ENCODE measurements at regions not wholly inside any gene's neighbourhood (a gene's known extent, or its start where the extent isn't known, plus 50 kb on each side); places are given as distances from the start of the nearest gene placed in this dataset.

GRCh38 chr13:111492341-111492950 lies 172.0 kb downstream of the TEX29 start:
- TF ChIP-seq, protein P1, sequence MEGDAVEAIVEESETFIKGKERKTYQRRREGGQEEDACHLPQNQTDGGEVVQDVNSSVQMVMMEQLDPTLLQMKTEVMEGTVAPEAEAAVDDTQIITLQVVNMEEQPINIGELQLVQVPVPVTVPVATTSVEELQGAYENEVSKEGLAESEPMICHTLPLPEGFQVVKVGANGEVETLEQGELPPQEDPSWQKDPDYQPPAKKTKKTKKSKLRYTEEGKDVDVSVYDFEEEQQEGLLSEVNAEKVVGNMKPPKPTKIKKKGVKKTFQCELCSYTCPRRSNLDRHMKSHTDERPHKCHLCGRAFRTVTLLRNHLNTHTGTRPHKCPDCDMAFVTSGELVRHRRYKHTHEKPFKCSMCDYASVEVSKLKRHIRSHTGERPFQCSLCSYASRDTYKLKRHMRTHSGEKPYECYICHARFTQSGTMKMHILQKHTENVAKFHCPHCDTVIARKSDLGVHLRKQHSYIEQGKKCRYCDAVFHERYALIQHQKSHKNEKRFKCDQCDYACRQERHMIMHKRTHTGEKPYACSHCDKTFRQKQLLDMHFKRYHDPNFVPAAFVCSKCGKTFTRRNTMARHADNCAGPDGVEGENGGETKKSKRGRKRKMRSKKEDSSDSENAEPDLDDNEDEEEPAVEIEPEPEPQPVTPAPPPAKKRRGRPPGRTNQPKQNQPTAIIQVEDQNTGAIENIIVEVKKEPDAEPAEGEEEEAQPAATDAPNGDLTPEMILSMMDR (IDR thresholded peaks at IDR 0.05): no peak

DNA sequence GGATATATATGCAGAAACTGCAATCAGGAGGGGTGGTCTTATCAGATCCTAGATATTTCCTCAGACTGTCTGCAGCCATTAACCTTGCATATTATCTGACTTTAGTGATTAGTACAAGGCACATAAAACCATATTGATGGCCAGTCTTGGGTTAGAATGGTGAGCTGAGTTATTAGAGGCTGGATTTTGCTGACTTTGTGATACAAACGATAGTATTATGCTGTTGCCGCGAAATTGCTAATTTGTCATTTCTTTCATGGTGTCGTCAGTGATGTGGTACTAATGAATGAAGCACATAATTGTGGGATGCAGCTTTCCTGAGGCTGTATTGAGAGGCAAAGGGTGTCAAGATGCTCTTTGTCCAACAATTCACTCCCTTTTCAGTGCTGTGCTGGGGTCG lies 172.5 kb downstream of the TEX29 start:
- TF ChIP-seq, protein P1 (IDR thresholded peaks at IDR 0.05): no peak

DNA sequence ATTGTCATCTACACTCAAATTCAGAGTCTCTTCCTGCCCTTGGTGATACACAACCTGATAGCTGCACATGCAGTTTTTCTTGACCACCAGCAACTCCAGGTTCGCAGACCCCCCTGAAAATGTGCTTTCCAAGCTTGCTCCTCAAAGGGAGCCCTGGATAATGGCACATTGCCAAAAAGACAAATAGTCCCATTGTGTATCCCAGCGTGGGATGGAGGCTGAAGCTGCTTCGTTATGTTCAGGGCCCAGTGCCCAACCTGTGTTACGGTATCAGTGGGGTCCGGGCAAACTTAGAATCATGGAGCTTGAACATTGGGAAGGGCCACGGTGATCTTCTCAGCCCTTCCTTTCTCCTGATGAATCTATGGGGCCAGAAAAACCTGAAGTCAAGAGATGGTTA lies 173.0 kb downstream of the TEX29 start:
- TF ChIP-seq, protein P1 (IDR thresholded peaks at IDR 0.05): no peak

DNA sequence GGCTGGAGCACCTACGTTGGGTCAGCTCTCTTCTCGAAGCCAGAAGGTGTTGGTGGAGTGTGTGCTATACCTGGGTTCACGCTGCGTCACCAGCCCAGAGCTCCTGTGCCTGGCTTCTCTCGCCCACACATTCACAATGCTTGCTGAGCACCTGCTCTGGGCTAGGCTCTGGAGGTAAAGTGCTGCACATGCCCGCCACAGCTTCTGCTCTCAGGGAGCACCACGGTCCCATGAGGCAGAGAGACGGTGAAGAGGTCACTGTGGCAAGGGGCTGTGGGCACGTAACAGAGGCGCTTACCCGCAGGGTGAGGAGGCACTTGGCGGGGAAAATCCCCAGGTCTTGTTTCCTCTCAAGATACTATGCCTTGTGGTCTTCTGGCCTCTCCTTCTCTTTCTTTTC lies 174.2 kb downstream of the TEX29 start:
- TF ChIP-seq, protein P1 (IDR thresholded peaks at IDR 0.05): no peak

- TF ChIP-seq, protein P1 (IDR thresholded peaks at IDR 0.05): no peak
These were observed 182.5 kb downstream of the TEX29 start for GRCh38 chr13:111502957-111503356.

- TF ChIP-seq, protein P1 (IDR thresholded peaks at IDR 0.05): no peak
These were observed 182.9 kb downstream of the TEX29 start for GRCh38 chr13:111503376-111503775.

GRCh38 chr13:111503905-111504695 lies 183.7 kb downstream of the TEX29 start:
- TF ChIP-seq, protein P1 (IDR thresholded peaks at IDR 0.05): no peak
